Activated naive CD8-positive, alpha-beta T cell treated with anti-CD3 and anti-CD28 coated beads, Interleukin-2, amount 10 ng/mL, durations not matched to agents 7 days and 5 days (primary cell): ENCODE measurements at regions not wholly inside any gene's neighbourhood (a gene's known extent, or its start where the extent isn't known, plus 50 kb on each side); places are given as distances from the start of the nearest gene placed in this dataset.

ENCODE experiments used
- ATAC-seq: fragments of 150-1000 bp; cut with Tn5 transposase; one replicate; pipeline ENCODE4 v1.10.0; 2021; ENCODE audit warnings: low read depth, moderate library complexity
- POLR2A ChIA-PET: fragments of 350-600 bp; sonication (Branson Sonifier 250); formaldehyde crosslinking; loops from one replicate; lab custom pipeline; 2021; ENCODE audit warnings: antibody characterized with exemption; lab: Charles Lee
- DNase-seq: peaks from one replicate; pipeline ENCODE4 v3.0.0; 2021
- H3K27ac Mint-ChIP-seq: one replicate; pipeline ENCODE4 v1.8.0; 2022; ENCODE audit warnings: mild to moderate bottlenecking, mixed read lengths
- H3K27me3 Mint-ChIP-seq: one replicate; pipeline ENCODE4 v1.8.0; 2022; ENCODE audit warnings: mild to moderate bottlenecking, moderate library complexity, mixed read lengths
- H3K36me3 Mint-ChIP-seq: one replicate; pipeline ENCODE4 v1.8.0; 2021; ENCODE audit warnings: mild to moderate bottlenecking, mixed read lengths
- H3K4me1 Mint-ChIP-seq: one replicate; pipeline ENCODE4 v1.8.0; 2021; ENCODE audit warnings: mixed read lengths
- H3K4me3 Mint-ChIP-seq: one replicate; pipeline ENCODE4 v1.8.0; 2022; ENCODE audit warnings: mild to moderate bottlenecking, moderate library complexity, mixed read lengths
- H3K9me3 Mint-ChIP-seq: one replicate; pipeline ENCODE4 v1.8.0; 2021; ENCODE audit warnings: mixed read lengths

- Mint-ChIP-seq H3K9me3 (no peaks in the 10 kb centered on the region), H3K27ac (no peak overlapping the region), H3K4me1 (no peaks in the 10 kb centered on the region), H3K4me3 (no peak overlapping the region), H3K27me3 (peaks cover 2% of the 10 kb centered on the region), H3K36me3 (no peaks in the 10 kb centered on the region)
- ATAC-seq (no peak), DNase-seq (no peak)
- POLR2A ChIA-PET, result no interaction called here
Observed at GRCh38 chr6:122098201-122098678, 301.2 kb upstream of the HSF2 start.

GRCh38 chr6:122102026-122102425 is 297.4 kb upstream of the HSF2 start:
- Mint-ChIP-seq H3K36me3 (no peaks in the 10 kb centered on the region), H3K4me1 (no peaks in the 10 kb centered on the region), H3K9me3 (no peaks in the 10 kb centered on the region), H3K27me3 (peaks cover 2% of the 10 kb centered on the region), H3K27ac (no peak overlapping the region), H3K4me3 (no peak overlapping the region)
- POLR2A ChIA-PET, result no interaction called here
- no peak for ATAC-seq
- no peak for DNase-seq

- DNase-seq (no peak), ATAC-seq (no peak)
- Mint-ChIP-seq H3K9me3 (no peaks in the 10 kb centered on the region), H3K27me3 (peaks cover 4% of the 10 kb centered on the region), H3K36me3 (no peaks in the 10 kb centered on the region), H3K27ac (no peak overlapping the region), H3K4me1 (no peaks in the 10 kb centered on the region), H3K4me3 (no peak overlapping the region)
- POLR2A ChIA-PET, result no interaction called here
Observed at GRCh38 chr6:122107256-122107852, 292.1 kb upstream of the HSF2 start.

GRCh38 chr6:122109075-122109474 is 290.4 kb upstream of the HSF2 start:
- DNase-seq, result no peak
- no peaks in the 10 kb centered on the region for H3K36me3 Mint-ChIP-seq
- no peaks in the 10 kb centered on the region for H3K9me3 Mint-ChIP-seq
- H3K27me3 Mint-ChIP-seq, result peaks cover 4% of the 10 kb centered on the region
- no peak overlapping the region for H3K4me3 Mint-ChIP-seq
- no peak for ATAC-seq
- no peaks in the 10 kb centered on the region for H3K4me1 Mint-ChIP-seq
- POLR2A ChIA-PET, result no interaction called here
- H3K27ac Mint-ChIP-seq, result no peak overlapping the region

GRCh38 chr6:122114717-122115116 is 284.7 kb upstream of the HSF2 start:
- POLR2A ChIA-PET, result no interaction called here

GRCh38 chr6:122116119-122116834 is 283.2 kb upstream of the HSF2 start:
- Mint-ChIP-seq H3K4me3 (no peak overlapping the region), H3K4me1 (no peaks in the 10 kb centered on the region), H3K36me3 (no peaks in the 10 kb centered on the region), H3K27ac (no peak overlapping the region), H3K9me3 (no peaks in the 10 kb centered on the region), H3K27me3 (no peaks in the 10 kb centered on the region)
- ATAC-seq (no peak), DNase-seq (no peak)
- POLR2A ChIA-PET, result no interaction called here

More at GRCh38 chr6:122114717-122115116, 284.7 kb upstream of the HSF2 start:
- Mint-ChIP-seq H3K27ac (no peak overlapping the region), H3K27me3 (peaks cover 2% of the 10 kb centered on the region), H3K4me1 (no peaks in the 10 kb centered on the region), H3K9me3 (no peaks in the 10 kb centered on the region), H3K4me3 (no peak overlapping the region), H3K36me3 (no peaks in the 10 kb centered on the region)
- DNase-seq (no peak), ATAC-seq (no peak)

- H3K27me3 Mint-ChIP-seq, result no peaks in the 10 kb centered on the region
- H3K4me3 Mint-ChIP-seq, result no peak overlapping the region
- H3K9me3 Mint-ChIP-seq, result no peaks in the 10 kb centered on the region
- DNase-seq (no peak), ATAC-seq (no peak)
- no peak overlapping the region for H3K27ac Mint-ChIP-seq
- H3K36me3 Mint-ChIP-seq, result no peaks in the 10 kb centered on the region
- H3K4me1 Mint-ChIP-seq, result no peaks in the 10 kb centered on the region
- POLR2A ChIA-PET, result no interaction called here
Observed at GRCh38 chr6:122116835-122117627, 282.4 kb upstream of the HSF2 start.

GRCh38 chr6:122118945-122119506 is 280.4 kb upstream of the HSF2 start:
- POLR2A ChIA-PET, result no interaction called here
- no peaks in the 10 kb centered on the region for H3K4me1 Mint-ChIP-seq
- no peak for DNase-seq
- no peaks in the 10 kb centered on the region for H3K36me3 Mint-ChIP-seq
- no peak overlapping the region for H3K4me3 Mint-ChIP-seq
- no peaks in the 10 kb centered on the region for H3K9me3 Mint-ChIP-seq
- no peak for ATAC-seq
- H3K27me3 Mint-ChIP-seq, result no peaks in the 10 kb centered on the region
- no peak overlapping the region for H3K27ac Mint-ChIP-seq

- no peak for ATAC-seq
- Mint-ChIP-seq H3K36me3 (no peaks in the 10 kb centered on the region), H3K27ac (no peak overlapping the region), H3K9me3 (no peaks in the 10 kb centered on the region), H3K4me1 (no peaks in the 10 kb centered on the region), H3K27me3 (no peaks in the 10 kb centered on the region), H3K4me3 (no peak overlapping the region)
- POLR2A ChIA-PET, result no interaction called here
- DNase-seq, result no peak
Observed at GRCh38 chr6:122122202-122122601, 277.2 kb upstream of the HSF2 start.

GRCh38 chr6:122122686-122123085 is 276.8 kb upstream of the HSF2 start:
- DNase-seq (no peak), ATAC-seq (no peak)
- no peaks in the 10 kb centered on the region for H3K36me3 Mint-ChIP-seq
- POLR2A ChIA-PET, result no interaction called here
- H3K4me1 Mint-ChIP-seq, result no peaks in the 10 kb centered on the region
- no peaks in the 10 kb centered on the region for H3K27me3 Mint-ChIP-seq
- no peak overlapping the region for H3K4me3 Mint-ChIP-seq
- H3K27ac Mint-ChIP-seq, result no peak overlapping the region
- no peaks in the 10 kb centered on the region for H3K9me3 Mint-ChIP-seq

GRCh38 chr6:122124908-122125307 is 274.5 kb upstream of the HSF2 start:
- H3K4me1 Mint-ChIP-seq, result no peaks in the 10 kb centered on the region

GRCh38 chr6:122126894-122127293 is 272.6 kb upstream of the HSF2 start:
- Mint-ChIP-seq H3K27ac (no peak overlapping the region), H3K36me3 (no peaks in the 10 kb centered on the region), H3K27me3 (no peaks in the 10 kb centered on the region), H3K4me3 (no peak overlapping the region), H3K9me3 (no peaks in the 10 kb centered on the region), H3K4me1 (no peaks in the 10 kb centered on the region)
- POLR2A ChIA-PET, result no interaction called here
- DNase-seq (no peak), ATAC-seq (no peak)

More at GRCh38 chr6:122124908-122125307, 274.5 kb upstream of the HSF2 start:
- ATAC-seq (no peak), DNase-seq (no peak)
- no peak overlapping the region for H3K27ac Mint-ChIP-seq
- H3K27me3 Mint-ChIP-seq, result no peaks in the 10 kb centered on the region
- H3K9me3 Mint-ChIP-seq, result no peaks in the 10 kb centered on the region
- H3K4me3 Mint-ChIP-seq, result no peak overlapping the region
- no peaks in the 10 kb centered on the region for H3K36me3 Mint-ChIP-seq
- POLR2A ChIA-PET, result no interaction called here

GRCh38 chr6:122128445-122128844 is 271.0 kb upstream of the HSF2 start:
- ATAC-seq (no peak), DNase-seq (no peak)
- no peak overlapping the region for H3K4me3 Mint-ChIP-seq
- POLR2A ChIA-PET, result no interaction called here
- H3K4me1 Mint-ChIP-seq, result no peaks in the 10 kb centered on the region
- no peaks in the 10 kb centered on the region for H3K9me3 Mint-ChIP-seq
- H3K36me3 Mint-ChIP-seq, result no peaks in the 10 kb centered on the region
- no peaks in the 10 kb centered on the region for H3K27me3 Mint-ChIP-seq
- H3K27ac Mint-ChIP-seq, result no peak overlapping the region
